Ovary (tissue), 7 donors: ENCODE measurements at regions not wholly inside any gene's neighbourhood (a gene's known extent, or its start where the extent isn't known, plus 50 kb on each side); places are given as distances from the start of the nearest gene placed in this dataset.

Experiments
- DNase-seq, 5 donors: peaks; one replicate each; pipeline ENCODE4 v3.0.0-alpha.2; 2019 to 2020
- H3K27ac ChIP-seq, 2 donors: fragments of 200-600 bp; one replicate each; pipeline versions ENCODE4 v1.5.1 to v1.8.0; 2019 to 2022
- H3K27me3 ChIP-seq: fragments of 200-600 bp; one replicate; pipeline ENCODE4 v1.8.0; 2022
- H3K36me3 ChIP-seq: fragments of 200-600 bp; sonication (generic); one replicate; pipeline ENCODE4 v1.5.1; 2019
- H3K4me1 ChIP-seq: one replicate; pipeline ENCODE4 v1.8.1; 2013; ENCODE audit warnings: mild to moderate bottlenecking, moderate library complexity; ENCODE audit not compliant: insufficient read depth
- H3K4me3 ChIP-seq: fragments of 200-600 bp; sonication (generic); one replicate; pipeline ENCODE4 v1.5.1; 2017
- H3K9me3 ChIP-seq, 2 donors: fragments of 200-600 bp in 1 of 2; sonication (generic) in 1 of 2; one replicate each; pipeline versions ENCODE4 v1.5.1 to v1.8.1; 2013 to 2019; ENCODE audit warnings: mild to moderate bottlenecking in 1 of 2, moderate library complexity in 1 of 2
- CTCF ChIP-seq, 3 donors: fragments of 450-650 bp in 2 of 3; fragments of 200-600 bp in 1 of 3; IDR thresholded peaks; one replicate each; pipeline versions ENCODE4 v1.5.1 to v1.8.0; 2016 to 2022; ENCODE audit warnings: antibody characterized with exemption in 3 of 3, mild to moderate bottlenecking in 1 of 3
- EP300 ChIP-seq: sonication (generic); formaldehyde crosslinking; IDR thresholded peaks from one replicate; pipeline ENCODE4 v1.6.1; 2017; ENCODE audit warnings: antibody characterized with exemption
- POLR2A ChIP-seq: fragments of 450-650 bp; IDR thresholded peaks from one replicate; pipeline ENCODE4 v1.6.1; 2017; ENCODE audit warnings: antibody characterized with exemption, mild to moderate bottlenecking, moderate library complexity
- whole genome bisulfite sequencing, 3 donors: extraction: QIAGEN DNeasy Blood & Tissue Kit in 1 of 3; methylation state at CpG; one replicate each; pipeline versions ENCODE4 v1.1.5 to v1.1.7; 2013 to 2017; 5-methylcytosine and 5-hydroxymethylcytosine counted together
- intact Hi-C, 4 donors: fragments of 100-400 bp; cut with DNase I; formaldehyde crosslinking; loops; one replicate each; pipeline versions ENCODE4 v1.11.0 to v1.15.1; 2022 to 2023
- donor health status: DM: no; HTN: no; CAD: no; lungs with moderate emphysema.
- donor health status: DM: no; HTN: no; CAD: no.
- donor health status: Bipolar disorder and iron deficiency.
- donor health status: DM: no; HTN: no; CAD: no.
- donor health status: DM: yes; HTN: yes; CAD: no.

- Histone ChIP-seq H3K9me3 (no peaks in the 10 kb centered on the region), H3K36me3 (no peaks in the 10 kb centered on the region), H3K4me3 (no peak overlapping the region), H3K4me1 (no peaks in the 10 kb centered on the region), H3K27me3 (no peaks in the 10 kb centered on the region), H3K27ac (no peak overlapping the region)
- DNase-seq = no peak
- intact Hi-C loops = no loop called here
- TF ChIP-seq CTCF (IDR thresholded peaks at IDR 0.05) (no peak), POLR2A (no peak), EP300 (no peak)
These were observed 732.9 kb upstream of the BCHE start for GRCh38 chr3:166570102-166570501.

GRCh38 chr3:166569589-166569988, 732.4 kb upstream of the BCHE start:
- intact Hi-C loops = no loop called here
- Histone ChIP-seq H3K27ac (no peak overlapping the region), H3K27me3 (no peaks in the 10 kb centered on the region), H3K4me3 (no peak overlapping the region), H3K9me3 (no peaks in the 10 kb centered on the region), H3K36me3 (no peaks in the 10 kb centered on the region), H3K4me1 (no peaks in the 10 kb centered on the region)
- TF ChIP-seq CTCF (IDR thresholded peaks at IDR 0.05) (no peak), POLR2A (no peak), EP300 (no peak)
- DNase-seq = no peak

- Histone ChIP-seq H3K36me3 (no peaks in the 10 kb centered on the region), H3K27me3 (no peaks in the 10 kb centered on the region), H3K4me3 (no peak overlapping the region), H3K4me1 (no peaks in the 10 kb centered on the region), H3K27ac (no peak overlapping the region), H3K9me3 (no peaks in the 10 kb centered on the region)
- intact Hi-C loops = no loop called here
- WGBS, 3 donors = 64 to 80% (median 67%) methylated on average over 7 of the region's 7 CpGs
- TF ChIP-seq POLR2A = no peak
- no peak for TF ChIP-seq CTCF (IDR thresholded peaks at IDR 0.05)
- no peak for TF ChIP-seq EP300
- DNase-seq = no peak
These were observed 723.0 kb upstream of the BCHE start for GRCh38 chr3:166560253-166560652.

- no peaks in the 10 kb centered on the region for H3K27me3 ChIP-seq
- H3K4me1 ChIP-seq = no peaks in the 10 kb centered on the region
- H3K27ac ChIP-seq = no peak overlapping the region
- TF ChIP-seq CTCF (IDR thresholded peaks at IDR 0.05) (no peak), POLR2A (no peak), EP300 (no peak)
- intact Hi-C loops = no loop called here
- no peaks in the 10 kb centered on the region for H3K9me3 ChIP-seq
- H3K36me3 ChIP-seq = no peaks in the 10 kb centered on the region
- WGBS, 3 donors = 71 to 83% (median 77%) methylated on average over 3 of the region's 3 CpGs
- H3K4me3 ChIP-seq = no peak overlapping the region
- DNase-seq = no peak
These were observed 719.7 kb upstream of the BCHE start for GRCh38 chr3:166556955-166557354.

- H3K9me3 ChIP-seq = no peaks in the 10 kb centered on the region
- H3K4me1 ChIP-seq = no peaks in the 10 kb centered on the region
- no peak for TF ChIP-seq CTCF (IDR thresholded peaks at IDR 0.05)
- TF ChIP-seq EP300 = no peak
- TF ChIP-seq POLR2A = no peak
- 4 to 10% (median 7%) methylated on average over 1 of the region's 1 CpG for WGBS, 3 donors
- H3K27me3 ChIP-seq = no peaks in the 10 kb centered on the region
- H3K4me3 ChIP-seq = no peak overlapping the region
- no peak for DNase-seq
- no peaks in the 10 kb centered on the region for H3K36me3 ChIP-seq
- intact Hi-C loops = no loop called here
- no peak overlapping the region for H3K27ac ChIP-seq
These were observed 716.8 kb upstream of the BCHE start for GRCh38 chr3:166554023-166554422.
